Pancreas (tissue), 10 donors: ENCODE measurements at regions not wholly inside any gene's neighbourhood (a gene's known extent, or its start where the extent isn't known, plus 50 kb on each side); places are given as distances from the start of the nearest gene placed in this dataset.

ENCODE experiments used
- ATAC-seq, 4 donors: fragments of 200-7000 bp; cut with Tn5 transposase; one replicate each; pipeline versions ENCODE4 v1.8.0 to v1.9.1; 2020; ENCODE audit warnings: mild to moderate bottlenecking in 4 of 4, moderate library complexity in 4 of 4
- DNase-seq, 6 donors: peaks; one replicate each; pipeline ENCODE4 v3.0.0-alpha.2; 2020
- FAIRE-seq: peaks from 2 replicates; lab custom pipeline; 2012; peaks lifted over from hg19 to GRCh38; lab: Jason Lieb, UNC
- H3K27ac ChIP-seq, 4 donors: fragments of 200-600 bp; sonication (generic); 1 replicate in 3 of 4; 2 replicates in 1 of 4; pipeline versions ENCODE4 v1.5.0 to v1.8.0; 2020
- H3K27me3 ChIP-seq, 4 donors: fragments of 200-600 bp; one replicate each; pipeline ENCODE4 v1.8.0; 2021
- H3K36me3 ChIP-seq, 3 donors: fragments of 200-600 bp; sonication (generic) in 1 of 3; one replicate each; pipeline versions ENCODE4 v1.5.0 to v1.8.0; 2020 to 2021
- H3K4me1 ChIP-seq, 3 donors: fragments of 200-600 bp; one replicate each; pipeline ENCODE4 v1.8.0; 2021
- H3K4me3 ChIP-seq, 4 donors: fragments of 200-600 bp; sonication (generic) in 2 of 4; one replicate each; pipeline versions ENCODE4 v1.5.0 to v1.8.0; 2020 to 2021
- H3K9me3 ChIP-seq, 4 donors: fragments of 200-600 bp; one replicate each; pipeline ENCODE4 v1.8.0; 2021
- CTCF ChIP-seq, 4 donors: fragments of 200-600 bp; sonication (generic) in 3 of 4; IDR thresholded peaks; one replicate each; pipeline versions ENCODE4 v1.5.0 to v1.8.0; 2021; ENCODE audit warnings: antibody characterized with exemption in 4 of 4
- WGBS, 2 donors: extraction: QIAGEN DNeasy Blood & Tissue Kit; methylation state at CpG; one replicate each; pipeline ENCODE4 v1.1.7; 2013; 5-methylcytosine and 5-hydroxymethylcytosine counted together
- intact Hi-C, 3 donors: fragments of 100-400 bp; cut with DNase I; formaldehyde crosslinking; loops; one replicate each; pipeline versions ENCODE4 v1.11.1 to v1.14.2; 2022
- donor health status: healthy with polysubstance abuse.
- donor health status: DM: no; HTN: no; CAD: no; lungs with moderate emphysema.
- donor health status: DM: no; HTN: no; CAD: no.
- donor health status: control.
- donor health status: control.
- donor health status: Bipolar disorder and iron deficiency.
- donor health status: DM: yes; HTN: yes; CAD: no.
- donor health status: DM: no; HTN: no; CAD: no.
- donor health status: DM: no; HTN: no; CAD: no.
- donor health status: DM: yes; HTN: yes; CAD: no.

- no peaks in the 10 kb centered on the region for H3K4me1 ChIP-seq
- intact Hi-C loops, result loop anchor here in 1 of 3 donors (5.0 kb wide), 1 partner anchor 574 kb away; no protein-coding TSS in a partner anchor
- H3K4me3 ChIP-seq, result no peak overlapping the region
- 51 to 61% methylated on average over 6 of the region's 6 CpGs for WGBS, 2 donors
- H3K27me3 ChIP-seq, result peaks cover 0 to 7% (median 0%) of the 10 kb centered on the region in 4 donors
- FAIRE-seq (no peak), ATAC-seq (no peak), DNase-seq (no peak)
- no peak overlapping the region for H3K27ac ChIP-seq
- H3K36me3 ChIP-seq, result no peaks in the 10 kb centered on the region
- TF ChIP-seq CTCF (IDR thresholded peaks at IDR 0.05), result no peak
- no peaks in the 10 kb centered on the region for H3K9me3 ChIP-seq
Observed at GRCh38 chr17:5823219-5823618, 238.9 kb upstream of the NLRP1 start.

GRCh38 chr17:5825717-5826330, 241.5 kb upstream of the NLRP1 start:
- Histone ChIP-seq H3K27ac (no peak overlapping the region), H3K27me3 (peaks cover 0 to 7% (median 0%) of the 10 kb centered on the region in 4 donors), H3K4me1 (no peaks in the 10 kb centered on the region), H3K36me3 (no peaks in the 10 kb centered on the region), H3K9me3 (no peaks in the 10 kb centered on the region), H3K4me3 (no peak overlapping the region)
- intact Hi-C loops, result no loop called here
- no peak for TF ChIP-seq CTCF (IDR thresholded peaks at IDR 0.05)
- ATAC-seq (no peak), FAIRE-seq (no peak), DNase-seq (no peak)
- WGBS, 2 donors, result 49 to 66% methylated on average over 11 of the region's 11 CpGs

GRCh38 chr17:5826384-5826783, 242.1 kb upstream of the NLRP1 start:
- Histone ChIP-seq H3K4me1 (no peaks in the 10 kb centered on the region), H3K4me3 (no peak overlapping the region), H3K27ac (no peak overlapping the region), H3K36me3 (no peaks in the 10 kb centered on the region), H3K27me3 (peaks cover 0 to 7% (median 0%) of the 10 kb centered on the region in 4 donors), H3K9me3 (no peaks in the 10 kb centered on the region)
- FAIRE-seq (no peak), DNase-seq (no peak), ATAC-seq (no peak)
- TF ChIP-seq CTCF (IDR thresholded peaks at IDR 0.05), result no peak
- WGBS, 2 donors, result 59 to 61% methylated on average over 2 of the region's 2 CpGs
- intact Hi-C loops, result no loop called here

- no peaks in the 10 kb centered on the region for H3K36me3 ChIP-seq
- TF ChIP-seq CTCF (IDR thresholded peaks at IDR 0.05), result no peak
- ATAC-seq (no peak), FAIRE-seq (no peak), DNase-seq (no peak)
- peaks cover 0 to 7% (median 0%) of the 10 kb centered on the region in 4 donors for H3K27me3 ChIP-seq
- WGBS, 2 donors, result 51 to 64% methylated on average over 4 of the region's 4 CpGs
- H3K9me3 ChIP-seq, result no peaks in the 10 kb centered on the region
- H3K27ac ChIP-seq, result no peak overlapping the region
- intact Hi-C loops, result no loop called here
- no peak overlapping the region for H3K4me3 ChIP-seq
- H3K4me1 ChIP-seq, result no peaks in the 10 kb centered on the region
Observed at GRCh38 chr17:5830921-5831320, 239.3 kb upstream of the WSCD1 start.

GRCh38 chr17:5832886-5833285, 237.3 kb upstream of the WSCD1 start:
- ATAC-seq, result no peak
- TF ChIP-seq CTCF (IDR thresholded peaks at IDR 0.05), result no peak
- DNase-seq, result no peak
- Histone ChIP-seq H3K9me3 (no peaks in the 10 kb centered on the region), H3K27ac (no peak overlapping the region), H3K4me1 (no peaks in the 10 kb centered on the region), H3K36me3 (no peaks in the 10 kb centered on the region), H3K4me3 (no peak overlapping the region), H3K27me3 (no peaks in the 10 kb centered on the region)
- WGBS, 2 donors, result 13 to 24% methylated on average over 1 of the region's 1 CpG
- intact Hi-C loops, result no loop called here
- no peak for FAIRE-seq
